Neuronal stem cell (in vitro differentiated cells): ENCODE measurements at regions not wholly inside any gene's neighbourhood (a gene's known extent, or its start where the extent isn't known, plus 50 kb on each side); places are given as distances from the start of the nearest gene placed in this dataset.

ENCODE experiments used
- DNase-seq: peaks from one replicate; pipeline ENCODE4 v3.0.0-alpha.2; 2013; ENCODE audit warnings: low spot score
- H2AFZ ChIP-seq: one replicate; pipeline ENCODE4 v1.6.1; 2013; ENCODE audit warnings: mild to moderate bottlenecking, low read length, inconsistent platforms
- H2AK5ac ChIP-seq: 2 replicates; pipeline ENCODE4 v1.6.1; 2013; ENCODE audit warnings: low read depth, mild to moderate bottlenecking, inconsistent platforms, low read length, moderate library complexity, mixed read lengths
- H2BK120ac ChIP-seq: 2 replicates; pipeline ENCODE4 v1.6.1; 2013; ENCODE audit warnings: low read depth, mild to moderate bottlenecking, inconsistent platforms, low read length, moderate library complexity, mixed read lengths
- H2BK12ac ChIP-seq: one replicate; pipeline ENCODE4 v1.6.1; 2013; ENCODE audit warnings: low read length, inconsistent platforms
- H2BK15ac ChIP-seq: 2 replicates; pipeline ENCODE4 v1.6.1; 2013; ENCODE audit warnings: mild to moderate bottlenecking, low read length, inconsistent platforms, mixed read lengths
- H2BK5ac ChIP-seq: one replicate; pipeline ENCODE4 v1.6.1; 2013; ENCODE audit warnings: inconsistent platforms, mild to moderate bottlenecking, low read length, moderate library complexity
- H3K14ac ChIP-seq: one replicate; pipeline ENCODE4 v1.6.1; 2013; ENCODE audit warnings: low read length, inconsistent platforms
- H3K18ac ChIP-seq: 2 replicates; pipeline ENCODE4 v1.6.1; 2013; ENCODE audit warnings: low read length, inconsistent platforms
- H3K23ac ChIP-seq: 2 replicates; pipeline ENCODE4 v1.6.1; 2013; ENCODE audit warnings: low read depth, mild to moderate bottlenecking, mixed read lengths, low read length, inconsistent platforms; ENCODE audit not compliant: poor library complexity
- H3K27ac ChIP-seq: replicated peaks from 3 replicates; pipeline ENCODE4 v1.5.1; 2013; ENCODE audit warnings: low read length, inconsistent platforms
- H3K27me3 ChIP-seq, 3 experiments: 2 replicates each; pipeline ENCODE4 v1.6.1; 2013; ENCODE audit warnings: low read length in 3 of 3, mild to moderate bottlenecking in 2 of 3, inconsistent platforms in 1 of 3, low read depth in 1 of 3, mixed read lengths in 1 of 3, moderate library complexity in 1 of 3; ENCODE audit not compliant: control insufficient read depth in 3 of 3, insufficient read depth in 3 of 3
- H3K36me3 ChIP-seq, 2 donors: replicated peaks in 1 of 2; 2 replicates each; pipeline ENCODE4 v1.6.1; 2013; ENCODE audit warnings: low read length in 2 of 2; ENCODE audit not compliant: control insufficient read depth in 2 of 2, insufficient read depth in 2 of 2
- H3K4ac ChIP-seq: 2 replicates; pipeline ENCODE4 v1.6.1; 2013; ENCODE audit warnings: inconsistent platforms, mild to moderate bottlenecking, low read length, moderate library complexity
- H3K4me1 ChIP-seq, 2 donors: 1 replicate in 1 of 2; 2 replicates in 1 of 2; pipeline ENCODE4 v1.6.1; 2013; ENCODE audit warnings: low read length in 2 of 2, low read depth in 1 of 2; ENCODE audit not compliant: control insufficient read depth in 2 of 2, insufficient read depth in 1 of 2
- H3K4me2 ChIP-seq: one replicate; pipeline ENCODE4 v1.6.1; 2013; ENCODE audit warnings: mild to moderate bottlenecking, low read length, inconsistent platforms; ENCODE audit not compliant: insufficient read depth, poor library complexity, severe bottlenecking
- H3K4me3 ChIP-seq, 2 donors: 2 replicates each; pipeline ENCODE4 v1.5.1; 2013; ENCODE audit warnings: low read length in 2 of 2, mild to moderate bottlenecking in 2 of 2, inconsistent platforms in 1 of 2, moderate library complexity in 1 of 2
- H3K79me1 ChIP-seq: one replicate; pipeline ENCODE4 v1.6.1; 2013; ENCODE audit warnings: low read depth, mild to moderate bottlenecking, inconsistent platforms, low read length, moderate library complexity
- H3K9ac ChIP-seq: one replicate; pipeline ENCODE4 v1.6.1; 2013; ENCODE audit warnings: mild to moderate bottlenecking, low read depth, low read length, inconsistent platforms; ENCODE audit not compliant: poor library complexity
- H3K9me3 ChIP-seq, 2 donors: replicated peaks in 1 of 2; 2 replicates each; pipeline versions ENCODE3 to v1.6.1; 2013; ENCODE audit warnings: low read length in 2 of 2, mild to moderate bottlenecking in 2 of 2, inconsistent platforms in 1 of 2, low read depth in 1 of 2, mixed read lengths in 1 of 2, moderate library complexity in 1 of 2; ENCODE audit not compliant: control insufficient read depth in 2 of 2, insufficient read depth in 1 of 2
- H4K8ac ChIP-seq: one replicate; pipeline ENCODE4 v1.6.1; 2013; ENCODE audit warnings: low read depth, mild to moderate bottlenecking, inconsistent platforms, low read length, moderate library complexity
- H4K91ac ChIP-seq: one replicate; pipeline ENCODE4 v1.6.1; 2013; ENCODE audit warnings: low read length, low read depth, mild to moderate bottlenecking, inconsistent platforms; ENCODE audit not compliant: poor library complexity
- WGBS, 2 donors: extraction: QIAGEN DNeasy Blood & Tissue Kit; methylation state at CpG; one replicate each; pipeline ENCODE4 v1.1.7; 2013; ENCODE audit warnings: missing lambda C conversion rate in 2 of 2, mixed read lengths in 1 of 2; ENCODE audit not compliant: insufficient read length in 2 of 2, insufficient replicate concordance in 1 of 2; ENCODE audit errors: extremely low coverage in 2 of 2; 5-methylcytosine and 5-hydroxymethylcytosine counted together

GRCh38 chr10:130834170-130834569 is 477.4 kb downstream of the TCERG1L start:
- no peak overlapping the region for H3K23ac ChIP-seq
- H3K9me3 ChIP-seq = no peaks in the 10 kb centered on the region
- no peak overlapping the region for H3K27ac ChIP-seq
- no peak overlapping the region for H2AK5ac ChIP-seq
- no peak overlapping the region for H2BK12ac ChIP-seq
- no peak overlapping the region for H2AFZ ChIP-seq
- no peak overlapping the region for H3K4me3 ChIP-seq
- H4K91ac ChIP-seq = no peak overlapping the region
- no peaks in the 10 kb centered on the region for H3K4me1 ChIP-seq
- no peak overlapping the region for H3K4ac ChIP-seq
- peak; percentile 27 for DNase-seq
- H2BK120ac ChIP-seq = no peak overlapping the region
- H4K8ac ChIP-seq = no peak overlapping the region
- H2BK5ac ChIP-seq = no peak overlapping the region
- H3K27me3 ChIP-seq = no peaks in the 10 kb centered on the region
- H3K79me1 ChIP-seq = no peaks in the 10 kb centered on the region
- H3K14ac ChIP-seq = no peak overlapping the region
- H3K36me3 ChIP-seq = no peaks in the 10 kb centered on the region
- no peak overlapping the region for H3K9ac ChIP-seq
- no peak overlapping the region for H2BK15ac ChIP-seq
- no CpG with 5 or more reads among the region's 15 CpGs for WGBS, 2 donors
- H3K18ac ChIP-seq = no peak overlapping the region
- no peak overlapping the region for H3K4me2 ChIP-seq

- Histone ChIP-seq H3K18ac (no peak overlapping the region), H3K23ac (no peak overlapping the region), H3K4me1 (no peaks in the 10 kb centered on the region), H2BK15ac (no peak overlapping the region), H3K4me2 (no peak overlapping the region), H3K27me3 (no peaks in the 10 kb centered on the region), H3K27ac (no peak overlapping the region), H3K9ac (no peak overlapping the region), H3K79me1 (no peaks in the 10 kb centered on the region), H4K8ac (no peak overlapping the region), H2BK5ac (no peak overlapping the region), H2AK5ac (no peak overlapping the region), H2AFZ (no peak overlapping the region), H3K4ac (no peak overlapping the region), H4K91ac (no peak overlapping the region), H3K4me3 (no peak overlapping the region), H3K14ac (no peak overlapping the region), H2BK12ac (no peak overlapping the region), H3K9me3 (no peaks in the 10 kb centered on the region), H2BK120ac (no peak overlapping the region), H3K36me3 (no peaks in the 10 kb centered on the region)
- no peak for DNase-seq
- WGBS, 2 donors = no CpG with 5 or more reads among the region's 15 CpGs
Observed at GRCh38 chr10:130834573-130834972, 476.9 kb downstream of the TCERG1L start.

- Histone ChIP-seq H3K4me3 (no peak overlapping the region), H2BK120ac (no peak overlapping the region), H2BK12ac (no peak overlapping the region), H3K4me1 (no peaks in the 10 kb centered on the region), H4K8ac (no peak overlapping the region), H3K79me1 (no peaks in the 10 kb centered on the region), H3K18ac (no peak overlapping the region), H2AK5ac (no peak overlapping the region), H4K91ac (no peak overlapping the region), H3K9ac (no peak overlapping the region), H3K36me3 (no peaks in the 10 kb centered on the region), H3K4me2 (no peak overlapping the region), H3K9me3 (no peaks in the 10 kb centered on the region), H3K27ac (no peak overlapping the region), H2AFZ (no peak overlapping the region), H3K23ac (no peak overlapping the region), H3K4ac (no peak overlapping the region), H2BK5ac (no peak overlapping the region), H2BK15ac (no peak overlapping the region), H3K27me3 (no peaks in the 10 kb centered on the region), H3K14ac (no peak overlapping the region)
- DNase-seq = no peak
- WGBS, 2 donors = no CpG with 5 or more reads among the region's 5 CpGs
Observed at GRCh38 chr10:130835068-130835467, 476.5 kb downstream of the TCERG1L start.

GRCh38 chr10:130836344-130836743 is 475.2 kb downstream of the TCERG1L start:
- no CpG with 5 or more reads among the region's 7 CpGs for WGBS, 2 donors
- H2BK120ac ChIP-seq = no peak overlapping the region
- H3K79me1 ChIP-seq = no peaks in the 10 kb centered on the region
- no peak overlapping the region for H3K9ac ChIP-seq
- peak overlapping the region; percentile 40 for H3K23ac ChIP-seq
- peak overlapping the region; percentile 46 for H3K18ac ChIP-seq
- H3K14ac ChIP-seq = peak overlapping the region; percentile 6
- no peak overlapping the region for H4K91ac ChIP-seq
- H3K36me3 ChIP-seq = no peaks in the 10 kb centered on the region
- H2AK5ac ChIP-seq = no peak overlapping the region
- H3K27me3 ChIP-seq = no peaks in the 10 kb centered on the region
- H3K27ac ChIP-seq = no peak overlapping the region
- no peak overlapping the region for H2BK12ac ChIP-seq
- no peaks in the 10 kb centered on the region for H3K4me1 ChIP-seq
- no peak overlapping the region for H3K4ac ChIP-seq
- no peak overlapping the region for H4K8ac ChIP-seq
- no peak for DNase-seq
- no peaks in the 10 kb centered on the region for H3K9me3 ChIP-seq
- H2BK5ac ChIP-seq = no peak overlapping the region
- no peak overlapping the region for H3K4me2 ChIP-seq
- no peak overlapping the region for H2AFZ ChIP-seq
- no peak overlapping the region for H3K4me3 ChIP-seq
- no peak overlapping the region for H2BK15ac ChIP-seq
